Omental fat pad (tissue), 3 donors: ENCODE measurements at regions not wholly inside any gene's neighbourhood (a gene's known extent, or its start where the extent isn't known, plus 50 kb on each side); places are given as distances from the start of the nearest gene placed in this dataset.

Source experiments
- ATAC-seq: fragments of 150-250 bp; one replicate; pipeline ENCODE4 v1.9.1; 2016; ENCODE audit warnings: mild to moderate bottlenecking, moderate library complexity; ENCODE audit not compliant: low FRiP score
- DNase-seq: peaks from one replicate; pipeline ENCODE4 v3.0.0-alpha.2; 2019; ENCODE audit warnings: low spot score
- TF ChIP-seq, protein P1 (sequence below), 3 donors: fragments of 450-650 bp; IDR thresholded peaks; one replicate each; pipeline ENCODE4 v1.5.1; 2016 to 2017; ENCODE audit warnings: antibody characterized with exemption in 3 of 3, mild to moderate bottlenecking in 3 of 3, moderate library complexity in 2 of 3

- TF ChIP-seq, protein P1, sequence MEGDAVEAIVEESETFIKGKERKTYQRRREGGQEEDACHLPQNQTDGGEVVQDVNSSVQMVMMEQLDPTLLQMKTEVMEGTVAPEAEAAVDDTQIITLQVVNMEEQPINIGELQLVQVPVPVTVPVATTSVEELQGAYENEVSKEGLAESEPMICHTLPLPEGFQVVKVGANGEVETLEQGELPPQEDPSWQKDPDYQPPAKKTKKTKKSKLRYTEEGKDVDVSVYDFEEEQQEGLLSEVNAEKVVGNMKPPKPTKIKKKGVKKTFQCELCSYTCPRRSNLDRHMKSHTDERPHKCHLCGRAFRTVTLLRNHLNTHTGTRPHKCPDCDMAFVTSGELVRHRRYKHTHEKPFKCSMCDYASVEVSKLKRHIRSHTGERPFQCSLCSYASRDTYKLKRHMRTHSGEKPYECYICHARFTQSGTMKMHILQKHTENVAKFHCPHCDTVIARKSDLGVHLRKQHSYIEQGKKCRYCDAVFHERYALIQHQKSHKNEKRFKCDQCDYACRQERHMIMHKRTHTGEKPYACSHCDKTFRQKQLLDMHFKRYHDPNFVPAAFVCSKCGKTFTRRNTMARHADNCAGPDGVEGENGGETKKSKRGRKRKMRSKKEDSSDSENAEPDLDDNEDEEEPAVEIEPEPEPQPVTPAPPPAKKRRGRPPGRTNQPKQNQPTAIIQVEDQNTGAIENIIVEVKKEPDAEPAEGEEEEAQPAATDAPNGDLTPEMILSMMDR (IDR thresholded peaks at IDR 0.05) = no peak
- no peak for ATAC-seq
Measured at GRCh38 chr3:6255229-6255628, 605.7 kb upstream of the GRM7 start.

DNA sequence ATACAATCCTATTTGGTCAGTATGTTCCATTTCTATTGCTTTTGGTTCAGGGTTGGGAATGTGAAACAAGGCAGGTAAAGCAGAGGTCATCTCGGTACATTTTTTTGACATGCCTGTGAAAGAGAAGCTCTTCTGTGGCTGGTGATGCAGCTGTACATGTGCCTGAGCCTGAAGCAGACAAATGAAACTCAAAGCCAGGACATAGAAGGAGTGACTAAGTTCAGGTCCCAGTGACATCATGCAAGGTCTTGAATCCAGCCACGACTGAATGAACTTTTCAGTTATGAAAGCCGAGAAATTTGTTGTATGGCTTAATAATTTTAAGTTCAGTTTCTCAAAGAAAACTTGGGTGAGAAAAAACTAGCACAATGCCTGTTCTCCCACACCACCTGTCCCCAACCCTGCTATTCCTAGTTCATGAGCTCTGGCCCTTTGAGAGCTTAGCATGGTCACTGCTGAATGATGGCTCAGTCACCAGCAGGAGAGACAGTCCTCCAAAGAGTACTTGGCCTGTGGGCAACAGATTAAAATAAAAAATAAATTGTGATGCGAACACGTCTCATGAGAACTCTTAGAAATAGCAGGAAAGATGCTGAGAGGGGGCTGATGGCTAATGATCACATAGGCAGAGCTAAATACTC is 600.2 kb upstream of the GRM7 start:
- DNase-seq = no peak
- TF ChIP-seq, protein P1 (IDR thresholded peaks at IDR 0.05) = no peak
- no peak for ATAC-seq

More at GRCh38 chr3:6255229-6255628, 605.7 kb upstream of the GRM7 start:
- DNase-seq = no peak

GRCh38 chr3:6262010-6262409 is 598.9 kb upstream of the GRM7 start:
- ATAC-seq = no peak
- no peak for DNase-seq
- TF ChIP-seq, protein P1 (IDR thresholded peaks at IDR 0.05) = no peak

DNA sequence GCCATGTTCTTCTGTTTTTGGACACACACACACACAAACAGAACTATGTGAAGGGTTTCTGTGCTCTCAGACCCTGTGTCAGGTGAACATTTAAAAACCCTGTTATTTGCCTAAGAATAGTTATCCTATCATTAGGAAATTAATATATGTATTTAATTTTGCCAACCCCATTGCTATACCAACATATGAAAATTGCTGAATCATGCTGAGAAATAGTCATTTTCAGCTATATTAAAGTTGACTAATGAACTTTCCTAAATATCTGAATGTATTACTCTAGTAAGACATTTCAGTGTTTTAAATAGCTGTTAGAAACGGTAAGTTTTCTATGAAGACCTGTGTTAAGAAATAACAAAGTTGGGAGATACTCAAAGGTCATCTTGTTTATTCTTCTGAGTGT is 596.9 kb upstream of the GRM7 start:
- ATAC-seq = no peak
- no peak for DNase-seq
- TF ChIP-seq, protein P1 (IDR thresholded peaks at IDR 0.05) = no peak

- ATAC-seq (no peak), DNase-seq (no peak)
- TF ChIP-seq, protein P1 (IDR thresholded peaks at IDR 0.05) = no peak
Measured at GRCh38 chr3:6264906-6265305, 596.0 kb upstream of the GRM7 start.

DNA sequence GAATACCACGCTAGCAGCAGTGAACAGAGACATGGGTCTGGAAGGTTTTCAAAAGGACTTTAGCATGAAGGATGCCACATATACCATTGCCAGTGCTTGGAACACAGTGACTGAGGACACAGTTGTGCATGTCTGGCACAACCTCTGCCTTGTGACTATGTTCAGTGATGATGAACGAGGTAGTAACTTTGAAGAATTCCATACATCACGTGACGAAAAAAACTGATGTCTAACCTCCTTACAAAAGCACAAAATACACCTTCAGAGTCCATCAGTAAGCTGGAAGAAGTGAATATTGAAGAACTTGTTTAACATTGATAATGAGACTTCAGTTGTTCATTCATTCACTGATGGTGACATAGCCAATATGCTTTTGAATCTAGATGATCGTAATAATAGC is 594.8 kb upstream of the GRM7 start:
- TF ChIP-seq, protein P1 (IDR thresholded peaks at IDR 0.05) = no peak
- DNase-seq (no peak), ATAC-seq (no peak)

DNA sequence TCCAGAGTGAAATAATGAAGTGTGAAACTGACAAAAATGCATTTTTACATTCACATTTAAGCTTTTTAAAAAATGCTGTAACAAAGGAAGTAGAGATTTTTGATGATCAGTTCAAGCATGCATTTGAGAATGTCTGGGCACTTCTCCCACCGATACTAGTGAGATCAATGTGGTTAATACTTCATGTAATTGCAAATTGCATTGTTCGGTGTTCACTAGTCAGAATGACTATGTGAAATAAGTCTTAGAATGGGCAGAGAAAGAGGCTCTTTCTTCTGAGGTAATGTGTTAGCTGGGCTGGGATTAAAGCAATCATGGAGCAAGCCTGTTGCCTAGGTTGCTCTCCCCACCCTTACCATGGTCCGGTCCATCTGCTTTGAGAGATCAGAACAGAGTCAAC is 587.0 kb upstream of the GRM7 start:
- DNase-seq (no peak), ATAC-seq (no peak)
- TF ChIP-seq, protein P1 (IDR thresholded peaks at IDR 0.05) = no peak
